ENCODE measurements at regions not wholly inside any gene's neighbourhood (a gene's known extent, or its start where the extent isn't known, plus 50 kb on each side); places are given as distances from the start of the nearest gene placed in this dataset.

DNA sequence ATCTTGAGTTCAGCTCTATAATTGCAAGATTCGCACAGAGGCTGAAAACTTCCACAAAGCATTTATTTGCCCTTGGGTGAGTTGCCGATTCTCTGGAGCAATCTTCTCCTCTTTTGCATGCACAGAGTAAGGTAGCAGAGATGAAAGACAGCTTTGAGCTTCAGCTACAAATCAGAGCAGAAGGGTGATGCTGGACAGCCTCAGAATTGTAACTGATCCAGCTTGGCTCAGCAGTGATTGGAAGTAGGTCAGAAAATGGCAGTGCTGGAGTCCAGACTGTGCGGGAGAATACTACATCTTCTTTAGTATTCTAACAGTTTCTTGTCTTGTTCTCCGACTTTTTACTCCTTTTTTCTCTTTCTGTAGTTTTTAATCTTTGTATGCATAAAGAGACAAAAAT lies 55.4 kb upstream of the CDC14C start:
- Histone ChIP-seq H3K27ac (ENCODE audit: poor library complexity, severe bottlenecking) (no peak overlapping the region), H3K4me3 (ENCODE audit: severe bottlenecking) (no peak overlapping the region), H3K4me1 (ENCODE audit: insufficient read depth, poor library complexity, severe bottlenecking) (no peaks in the 10 kb centered on the region), H3K27me3 (ENCODE audit: insufficient read depth, poor library complexity, severe bottlenecking) (peaks cover 2% of the 10 kb centered on the region), H3K36me3 (ENCODE audit: low read depth) (no peaks in the 10 kb centered on the region), H3K9me3 (ENCODE audit: severe bottlenecking) (no peaks in the 10 kb centered on the region)
- DNase-seq (ENCODE audit: low spot score) (no peak), ATAC-seq (ENCODE audit: low read depth) (no peak)
- TF ChIP-seq, protein P1, sequence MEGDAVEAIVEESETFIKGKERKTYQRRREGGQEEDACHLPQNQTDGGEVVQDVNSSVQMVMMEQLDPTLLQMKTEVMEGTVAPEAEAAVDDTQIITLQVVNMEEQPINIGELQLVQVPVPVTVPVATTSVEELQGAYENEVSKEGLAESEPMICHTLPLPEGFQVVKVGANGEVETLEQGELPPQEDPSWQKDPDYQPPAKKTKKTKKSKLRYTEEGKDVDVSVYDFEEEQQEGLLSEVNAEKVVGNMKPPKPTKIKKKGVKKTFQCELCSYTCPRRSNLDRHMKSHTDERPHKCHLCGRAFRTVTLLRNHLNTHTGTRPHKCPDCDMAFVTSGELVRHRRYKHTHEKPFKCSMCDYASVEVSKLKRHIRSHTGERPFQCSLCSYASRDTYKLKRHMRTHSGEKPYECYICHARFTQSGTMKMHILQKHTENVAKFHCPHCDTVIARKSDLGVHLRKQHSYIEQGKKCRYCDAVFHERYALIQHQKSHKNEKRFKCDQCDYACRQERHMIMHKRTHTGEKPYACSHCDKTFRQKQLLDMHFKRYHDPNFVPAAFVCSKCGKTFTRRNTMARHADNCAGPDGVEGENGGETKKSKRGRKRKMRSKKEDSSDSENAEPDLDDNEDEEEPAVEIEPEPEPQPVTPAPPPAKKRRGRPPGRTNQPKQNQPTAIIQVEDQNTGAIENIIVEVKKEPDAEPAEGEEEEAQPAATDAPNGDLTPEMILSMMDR (IDR thresholded peaks at IDR 0.05; ENCODE audit: poor library complexity, severe bottlenecking), result no peak

DNA sequence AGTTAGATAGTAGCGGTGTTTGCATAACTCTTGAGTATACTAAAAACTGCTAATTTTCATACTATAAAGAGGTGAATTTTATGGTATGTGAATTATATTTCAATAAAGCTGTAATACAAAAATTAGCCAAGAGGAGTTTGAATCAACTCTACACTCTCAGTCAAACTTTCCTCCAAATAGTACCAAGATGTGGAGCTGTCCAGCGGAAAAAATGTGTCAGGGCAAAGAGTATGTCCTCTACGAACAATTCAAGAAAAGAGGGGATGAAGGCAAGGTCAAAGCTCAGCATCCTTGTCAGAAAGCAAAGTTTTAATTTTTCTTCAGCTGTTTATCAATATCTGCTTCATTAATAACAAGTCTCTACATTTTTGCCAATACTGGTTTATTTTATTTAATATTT lies 51.8 kb upstream of the CDC14C start:
- H3K27ac ChIP-seq (ENCODE audit: poor library complexity, severe bottlenecking), result no peak overlapping the region
- H3K4me1 ChIP-seq (ENCODE audit: insufficient read depth, poor library complexity, severe bottlenecking), result no peaks in the 10 kb centered on the region
- ATAC-seq (ENCODE audit: low read depth) (no peak), DNase-seq (ENCODE audit: low spot score) (no peak)
- H3K27me3 ChIP-seq (ENCODE audit: insufficient read depth, poor library complexity, severe bottlenecking), result peaks cover 2% of the 10 kb centered on the region
- no peak overlapping the region for H3K4me3 ChIP-seq (ENCODE audit: severe bottlenecking)
- TF ChIP-seq, protein P1 (IDR thresholded peaks at IDR 0.05; ENCODE audit: poor library complexity, severe bottlenecking), result no peak
- H3K9me3 ChIP-seq (ENCODE audit: severe bottlenecking), result no peaks in the 10 kb centered on the region
- no peaks in the 10 kb centered on the region for H3K36me3 ChIP-seq (ENCODE audit: low read depth)
